GM23338 (cell line): ENCODE measurements at regions not wholly inside any gene's neighbourhood (a gene's known extent, or its start where the extent isn't known, plus 50 kb on each side); places are given as distances from the start of the nearest gene placed in this dataset.
A peak's percentile ranks its signal among the peaks of the same experiment; 100 is the strongest.

Experiments used
- ATAC-seq: fragments of 200-7000 bp; cut with Tn5 transposase; 3 replicates; pipeline ENCODE4 v1.9.1; 2020
- DNase-seq: peaks from one replicate; pipeline ENCODE4 v3.0.0-alpha.2; 2015; ENCODE audit warnings: low spot score
- H2AFZ ChIP-seq: fragments of 200-600 bp; sonication (generic); 2 replicates; pipeline ENCODE4 v1.8.0; 2016; ENCODE audit warnings: antibody characterized with exemption, mild to moderate bottlenecking, moderate library complexity
- H3F3A ChIP-seq: fragments of 200-600 bp; sonication (generic); replicated peaks from 2 replicates; pipeline ENCODE4 v1.8.0; 2017; ENCODE audit warnings: antibody characterized with exemption, mixed run types, low read depth
- H3K27ac ChIP-seq: fragments of 200-600 bp; sonication (generic); 2 replicates; pipeline ENCODE4 v1.6.1; 2016; ENCODE audit warnings: low read depth
- H3K27me3 ChIP-seq: fragments of 200-600 bp; sonication (generic); 2 replicates; pipeline ENCODE4 v1.8.0; 2016; ENCODE audit warnings: mild to moderate bottlenecking, mixed run types, moderate library complexity; ENCODE audit not compliant: insufficient read depth
- H3K36me3 ChIP-seq: fragments of 200-600 bp; sonication (generic); 2 replicates; pipeline ENCODE4 v1.8.0; 2016; ENCODE audit warnings: mild to moderate bottlenecking; ENCODE audit not compliant: insufficient read depth
- H3K4me1 ChIP-seq: fragments of 200-600 bp; sonication (generic); 2 replicates; pipeline ENCODE4 v1.8.0; 2016; ENCODE audit warnings: mild to moderate bottlenecking, moderate library complexity; ENCODE audit not compliant: insufficient read depth
- H3K4me2 ChIP-seq: fragments of 200-600 bp; sonication (generic); 2 replicates; pipeline ENCODE4 v1.7.1; 2017; ENCODE audit warnings: mixed run types
- H3K4me3 ChIP-seq: fragments of 200-600 bp; sonication (generic); 2 replicates; pipeline ENCODE4 v1.6.1; 2016; ENCODE audit warnings: mixed run types
- H3K79me2 ChIP-seq: fragments of 200-600 bp; sonication (generic); replicated peaks from 2 replicates; pipeline ENCODE4 v1.8.0; 2017; ENCODE audit warnings: mild to moderate bottlenecking; ENCODE audit not compliant: insufficient read depth
- H3K9me2 ChIP-seq: fragments of 200-600 bp; sonication (generic); 2 replicates; pipeline ENCODE4 v1.8.0; 2017; ENCODE audit not compliant: insufficient read depth
- H4K20me1 ChIP-seq: fragments of 200-600 bp; sonication (generic); replicated peaks from 2 replicates; pipeline ENCODE4 v1.8.0; 2017; ENCODE audit warnings: mild to moderate bottlenecking; ENCODE audit not compliant: insufficient read depth
- H3K27ac Mint-ChIP-seq: 2 replicates; pipeline ENCODE4 v1.8.0; 2020; ENCODE audit warnings: inconsistent platforms, mild to moderate bottlenecking, moderate library complexity, mixed read lengths
- H3K27me3 Mint-ChIP-seq: 3 replicates; pipeline ENCODE4 v1.8.0; 2022; ENCODE audit warnings: low read depth, mild to moderate bottlenecking, moderate library complexity, mixed read lengths, inconsistent platforms; ENCODE audit not compliant: insufficient read depth, poor library complexity
- H3K36me3 Mint-ChIP-seq: 3 replicates; pipeline ENCODE4 v1.8.0; 2021; ENCODE audit warnings: low read depth, mild to moderate bottlenecking, inconsistent platforms, moderate library complexity, mixed read lengths
- H3K4me1 Mint-ChIP-seq: 3 replicates; pipeline ENCODE4 v1.8.0; 2020; ENCODE audit warnings: mild to moderate bottlenecking, inconsistent platforms, mixed read lengths
- H3K4me3 Mint-ChIP-seq: 3 replicates; pipeline ENCODE4 v1.8.0; 2021; ENCODE audit warnings: moderate library complexity, mild to moderate bottlenecking, inconsistent platforms, mixed read lengths
- H3K9me3 Mint-ChIP-seq: 3 replicates; pipeline ENCODE4 v1.8.0; 2020; ENCODE audit warnings: moderate library complexity, mild to moderate bottlenecking, inconsistent platforms, mixed read lengths
- EZH2 ChIP-seq: fragments of 200-600 bp; sonication (generic); IDR thresholded peaks from one replicate; pipeline ENCODE4 v1.8.0; 2017; ENCODE audit warnings: antibody characterized with exemption, mild to moderate bottlenecking, low read depth; ENCODE audit not compliant: unreplicated experiment
- EZH2phosphoT487 ChIP-seq: fragments of 200-600 bp; sonication (generic); IDR thresholded peaks from one replicate; pipeline ENCODE4 v1.8.1; 2018; ENCODE audit warnings: antibody characterized with exemption; ENCODE audit not compliant: unreplicated experiment
- NANOG ChIP-seq: IDR thresholded peaks from 2 replicates; pipeline ENCODE4 v1.6.1; 2016; ENCODE audit warnings: antibody characterized with exemption, borderline replicate concordance
- ZNF331 ChIP-seq: fragments of 250-450 bp; sonication (Bioruptor Pico); IDR thresholded peaks from 2 replicates; pipeline ENCODE4 v1.5.0; 2020; ENCODE audit warnings: low read depth, mild to moderate bottlenecking, moderate library complexity
- TF ChIP-seq, protein P1 (sequence below): fragments of 250-450 bp; sonication (Bioruptor Pico); IDR thresholded peaks from 2 replicates; pipeline ENCODE4 v1.5.0; 2020; ENCODE audit warnings: mild to moderate bottlenecking, moderate library complexity
- TF ChIP-seq, protein P2 (sequence below): IDR thresholded peaks from 2 replicates; pipeline ENCODE4 v1.6.1; 2016; ENCODE audit warnings: antibody characterized with exemption
- TF ChIP-seq, protein P3 (sequence below), 2 experiments: fragments of 200-600 bp in 1 of 2; sonication (generic) in 1 of 2; conservative IDR thresholded peaks; 2 replicates each; pipeline versions ENCODE4 v1.5.1 to v1.6.1; 2016 to 2017; ENCODE audit warnings: antibody characterized with exemption in 2 of 2, low read depth in 2 of 2, mild to moderate bottlenecking in 2 of 2, moderate library complexity in 1 of 2

DNA sequence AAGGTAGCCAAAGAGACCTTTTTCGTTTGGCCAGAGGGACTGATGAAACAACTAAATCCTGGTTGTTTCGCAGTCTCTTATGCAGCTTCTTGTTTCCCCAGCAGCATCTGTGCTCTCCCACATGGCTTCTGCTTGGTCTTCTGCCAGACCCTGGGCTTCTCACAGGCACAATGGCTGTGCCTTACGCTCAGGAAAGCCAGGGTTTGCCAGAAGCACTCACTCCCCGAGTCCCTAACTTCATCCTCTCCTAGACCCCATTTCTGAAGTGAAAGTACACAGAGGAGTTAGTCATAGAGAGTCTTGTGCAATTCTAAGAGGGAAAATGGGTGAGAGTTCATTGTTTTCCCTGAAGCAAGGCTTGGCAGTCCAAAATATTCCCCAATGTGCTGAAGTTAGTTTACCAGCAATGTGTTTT is 121.7 kb downstream of the EVX1 start (continued):
- TF ChIP-seq, protein P1, sequence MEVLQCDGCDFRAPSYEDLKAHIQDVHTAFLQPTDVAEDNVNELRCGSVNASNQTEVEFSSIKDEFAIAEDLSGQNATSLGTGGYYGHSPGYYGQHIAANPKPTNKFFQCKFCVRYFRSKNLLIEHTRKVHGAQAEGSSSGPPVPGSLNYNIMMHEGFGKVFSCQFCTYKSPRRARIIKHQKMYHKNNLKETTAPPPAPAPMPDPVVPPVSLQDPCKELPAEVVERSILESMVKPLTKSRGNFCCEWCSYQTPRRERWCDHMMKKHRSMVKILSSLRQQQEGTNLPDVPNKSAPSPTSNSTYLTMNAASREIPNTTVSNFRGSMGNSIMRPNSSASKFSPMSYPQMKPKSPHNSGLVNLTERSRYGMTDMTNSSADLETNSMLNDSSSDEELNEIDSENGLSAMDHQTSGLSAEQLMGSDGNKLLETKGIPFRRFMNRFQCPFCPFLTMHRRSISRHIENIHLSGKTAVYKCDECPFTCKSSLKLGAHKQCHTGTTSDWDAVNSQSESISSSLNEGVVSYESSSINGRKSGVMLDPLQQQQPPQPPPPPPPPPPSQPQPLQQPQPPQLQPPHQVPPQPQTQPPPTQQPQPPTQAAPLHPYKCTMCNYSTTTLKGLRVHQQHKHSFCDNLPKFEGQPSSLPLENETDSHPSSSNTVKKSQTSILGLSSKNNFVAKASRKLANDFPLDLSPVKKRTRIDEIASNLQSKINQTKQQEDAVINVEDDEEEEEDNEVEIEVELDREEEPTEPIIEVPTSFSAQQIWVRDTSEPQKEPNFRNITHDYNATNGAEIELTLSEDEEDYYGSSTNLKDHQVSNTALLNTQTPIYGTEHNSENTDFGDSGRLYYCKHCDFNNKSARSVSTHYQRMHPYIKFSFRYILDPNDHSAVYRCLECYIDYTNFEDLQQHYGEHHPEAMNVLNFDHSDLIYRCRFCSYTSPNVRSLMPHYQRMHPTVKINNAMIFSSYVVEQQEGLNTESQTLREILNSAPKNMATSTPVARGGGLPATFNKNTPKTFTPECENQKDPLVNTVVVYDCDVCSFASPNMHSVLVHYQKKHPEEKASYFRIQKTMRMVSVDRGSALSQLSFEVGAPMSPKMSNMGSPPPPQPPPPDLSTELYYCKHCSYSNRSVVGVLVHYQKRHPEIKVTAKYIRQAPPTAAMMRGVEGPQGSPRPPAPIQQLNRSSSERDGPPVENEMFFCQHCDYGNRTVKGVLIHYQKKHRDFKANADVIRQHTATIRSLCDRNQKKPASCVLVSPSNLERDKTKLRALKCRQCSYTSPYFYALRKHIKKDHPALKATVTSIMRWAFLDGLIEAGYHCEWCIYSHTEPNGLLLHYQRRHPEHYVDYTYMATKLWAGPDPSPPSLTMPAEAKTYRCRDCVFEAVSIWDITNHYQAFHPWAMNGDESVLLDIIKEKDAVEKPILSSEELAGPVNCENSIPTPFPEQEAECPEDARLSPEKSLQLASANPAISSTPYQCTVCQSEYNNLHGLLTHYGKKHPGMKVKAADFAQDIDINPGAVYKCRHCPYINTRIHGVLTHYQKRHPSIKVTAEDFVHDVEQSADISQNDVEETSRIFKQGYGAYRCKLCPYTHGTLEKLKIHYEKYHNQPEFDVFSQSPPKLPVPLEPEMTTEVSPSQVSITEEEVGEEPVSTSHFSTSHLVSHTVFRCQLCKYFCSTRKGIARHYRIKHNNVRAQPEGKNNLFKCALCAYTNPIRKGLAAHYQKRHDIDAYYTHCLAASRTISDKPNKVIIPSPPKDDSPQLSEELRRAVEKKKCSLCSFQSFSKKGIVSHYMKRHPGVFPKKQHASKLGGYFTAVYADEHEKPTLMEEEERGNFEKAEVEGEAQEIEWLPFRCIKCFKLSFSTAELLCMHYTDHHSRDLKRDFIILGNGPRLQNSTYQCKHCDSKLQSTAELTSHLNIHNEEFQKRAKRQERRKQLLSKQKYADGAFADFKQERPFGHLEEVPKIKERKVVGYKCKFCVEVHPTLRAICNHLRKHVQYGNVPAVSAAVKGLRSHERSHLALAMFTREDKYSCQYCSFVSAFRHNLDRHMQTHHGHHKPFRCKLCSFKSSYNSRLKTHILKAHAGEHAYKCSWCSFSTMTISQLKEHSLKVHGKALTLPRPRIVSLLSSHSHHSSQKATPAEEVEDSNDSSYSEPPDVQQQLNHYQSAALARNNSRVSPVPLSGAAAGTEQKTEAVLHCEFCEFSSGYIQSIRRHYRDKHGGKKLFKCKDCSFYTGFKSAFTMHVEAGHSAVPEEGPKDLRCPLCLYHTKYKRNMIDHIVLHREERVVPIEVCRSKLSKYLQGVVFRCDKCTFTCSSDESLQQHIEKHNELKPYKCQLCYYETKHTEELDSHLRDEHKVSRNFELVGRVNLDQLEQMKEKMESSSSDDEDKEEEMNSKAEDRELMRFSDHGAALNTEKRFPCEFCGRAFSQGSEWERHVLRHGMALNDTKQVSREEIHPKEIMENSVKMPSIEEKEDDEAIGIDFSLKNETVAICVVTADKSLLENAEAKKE, result no peak
- TF ChIP-seq ZNF331 (CRISPR knock-in tag) (no peak), EZH2 (no peak), EZH2phosphoT487 (no peak)

DNA sequence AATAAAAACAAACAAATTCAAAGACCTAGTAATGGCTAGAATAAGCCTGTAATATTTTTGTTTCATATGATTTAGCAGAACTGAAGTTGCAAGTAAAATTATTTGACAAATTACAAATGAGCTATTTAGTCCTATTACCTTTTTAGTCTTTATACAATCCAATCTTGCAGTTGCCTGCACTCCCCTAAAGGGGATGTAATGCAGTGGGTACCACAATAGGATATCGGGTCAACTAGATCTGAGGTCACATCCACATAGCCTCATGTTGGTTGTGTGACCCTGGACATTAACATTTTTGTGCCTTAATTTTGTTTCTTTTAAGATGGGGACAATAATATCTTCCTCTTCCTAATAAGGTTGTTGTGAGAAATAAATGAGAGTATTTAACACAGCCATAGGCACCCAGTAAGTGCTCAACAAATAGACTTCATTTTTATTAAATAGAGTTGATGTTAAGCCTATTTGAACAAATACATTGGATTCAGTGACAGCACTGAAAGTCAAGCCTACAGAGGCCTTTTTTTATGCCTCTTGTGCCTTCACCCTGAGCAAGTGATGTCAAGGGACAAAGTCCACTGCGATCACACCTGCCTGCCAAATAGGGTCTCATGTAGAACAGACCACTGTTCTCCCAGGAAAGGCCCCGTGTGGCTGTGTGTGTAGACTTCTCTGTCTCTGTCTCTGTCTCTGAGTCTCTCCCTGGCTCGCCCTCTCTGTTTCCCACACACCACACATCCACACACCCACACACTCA is 124.8 kb downstream of the EVX1 start:
- Mint-ChIP-seq H3K9me3 (no peaks in the 10 kb centered on the region), H3K27me3 (no peaks in the 10 kb centered on the region), H3K4me3 (no peak overlapping the region), H3K36me3 (no peaks in the 10 kb centered on the region), H3K27ac (no peak overlapping the region), H3K4me1 (peaks cover 5% of the 10 kb centered on the region)
- Histone ChIP-seq H4K20me1 (no peaks in the 10 kb centered on the region), H2AFZ (no peak overlapping the region), H3K4me3 (no peak overlapping the region), H3K36me3 (no peaks in the 10 kb centered on the region), H3K27ac (no peak overlapping the region), H3K79me2 (no peaks in the 10 kb centered on the region), H3F3A (no peaks in the 10 kb centered on the region), H3K4me1 (no peaks in the 10 kb centered on the region), H3K9me2 (0 out of 2 replicates have a peak, but pooled peaks cover 4% of the 10 kb centered on the region), H3K27me3 (no peaks in the 10 kb centered on the region), H3K4me2 (no peak overlapping the region)
- TF ChIP-seq NANOG, result no peak
- TF ChIP-seq, protein P2, sequence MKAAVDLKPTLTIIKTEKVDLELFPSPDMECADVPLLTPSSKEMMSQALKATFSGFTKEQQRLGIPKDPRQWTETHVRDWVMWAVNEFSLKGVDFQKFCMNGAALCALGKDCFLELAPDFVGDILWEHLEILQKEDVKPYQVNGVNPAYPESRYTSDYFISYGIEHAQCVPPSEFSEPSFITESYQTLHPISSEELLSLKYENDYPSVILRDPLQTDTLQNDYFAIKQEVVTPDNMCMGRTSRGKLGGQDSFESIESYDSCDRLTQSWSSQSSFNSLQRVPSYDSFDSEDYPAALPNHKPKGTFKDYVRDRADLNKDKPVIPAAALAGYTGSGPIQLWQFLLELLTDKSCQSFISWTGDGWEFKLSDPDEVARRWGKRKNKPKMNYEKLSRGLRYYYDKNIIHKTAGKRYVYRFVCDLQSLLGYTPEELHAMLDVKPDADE, result no peak
- TF ChIP-seq, protein P3, sequence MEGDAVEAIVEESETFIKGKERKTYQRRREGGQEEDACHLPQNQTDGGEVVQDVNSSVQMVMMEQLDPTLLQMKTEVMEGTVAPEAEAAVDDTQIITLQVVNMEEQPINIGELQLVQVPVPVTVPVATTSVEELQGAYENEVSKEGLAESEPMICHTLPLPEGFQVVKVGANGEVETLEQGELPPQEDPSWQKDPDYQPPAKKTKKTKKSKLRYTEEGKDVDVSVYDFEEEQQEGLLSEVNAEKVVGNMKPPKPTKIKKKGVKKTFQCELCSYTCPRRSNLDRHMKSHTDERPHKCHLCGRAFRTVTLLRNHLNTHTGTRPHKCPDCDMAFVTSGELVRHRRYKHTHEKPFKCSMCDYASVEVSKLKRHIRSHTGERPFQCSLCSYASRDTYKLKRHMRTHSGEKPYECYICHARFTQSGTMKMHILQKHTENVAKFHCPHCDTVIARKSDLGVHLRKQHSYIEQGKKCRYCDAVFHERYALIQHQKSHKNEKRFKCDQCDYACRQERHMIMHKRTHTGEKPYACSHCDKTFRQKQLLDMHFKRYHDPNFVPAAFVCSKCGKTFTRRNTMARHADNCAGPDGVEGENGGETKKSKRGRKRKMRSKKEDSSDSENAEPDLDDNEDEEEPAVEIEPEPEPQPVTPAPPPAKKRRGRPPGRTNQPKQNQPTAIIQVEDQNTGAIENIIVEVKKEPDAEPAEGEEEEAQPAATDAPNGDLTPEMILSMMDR (conservative IDR thresholded peaks at IDR 0.05; ENCODE audit: low read depth in 2 of 2), result peak in 1 of 2 experiments; percentile 33; a peak in 2 of 4 replicates
- DNase-seq (no peak), ATAC-seq (peak; percentile 46; the same call in 2 of the 3 replicates)
